ENCODE measurements at regions not wholly inside any gene's neighbourhood (a gene's known extent, or its start where the extent isn't known, plus 50 kb on each side); places are given as distances from the start of the nearest gene placed in this dataset.
A peak's percentile ranks its signal among the peaks of the same experiment; 100 is the strongest.

GRCh38 chr4:28639747-28640146 is 1779.1 kb downstream of the STIM2 start:
- no peaks in the 10 kb centered on the region for H3K4me1 ChIP-seq (ENCODE audit: control insufficient read depth in 3 of 3, insufficient read depth in 2 of 3, low read depth in 1 of 3, low read length in 2 of 3)
- no peak overlapping the region for H3K4me3 ChIP-seq (ENCODE audit: low read depth in 1 of 3, low read length in 3 of 3)
- H3K27me3 ChIP-seq (ENCODE audit: control insufficient read depth in 3 of 3, insufficient read depth in 3 of 3, low read length in 3 of 3) = no peaks in the 10 kb centered on the region
- no peak for FAIRE-seq
- no peak for DNase-seq
- no peaks in the 10 kb centered on the region for H3K9me3 ChIP-seq (ENCODE audit: control insufficient read depth in 2 of 2, insufficient read depth in 1 of 2, low read depth in 1 of 2, low read length in 1 of 2)
- no peak overlapping the region for H3K27ac ChIP-seq (ENCODE audit: low read depth in 1 of 3, low read length in 2 of 3)
- WGBS, 3 donors = 63 to 79% (median 76%) methylated on average over 2 of the region's 2 CpGs
- no peaks in the 10 kb centered on the region for H3K36me3 ChIP-seq (ENCODE audit: control insufficient read depth in 3 of 3, insufficient read depth in 2 of 3, low read depth in 1 of 3, low read length in 3 of 3)

DNA sequence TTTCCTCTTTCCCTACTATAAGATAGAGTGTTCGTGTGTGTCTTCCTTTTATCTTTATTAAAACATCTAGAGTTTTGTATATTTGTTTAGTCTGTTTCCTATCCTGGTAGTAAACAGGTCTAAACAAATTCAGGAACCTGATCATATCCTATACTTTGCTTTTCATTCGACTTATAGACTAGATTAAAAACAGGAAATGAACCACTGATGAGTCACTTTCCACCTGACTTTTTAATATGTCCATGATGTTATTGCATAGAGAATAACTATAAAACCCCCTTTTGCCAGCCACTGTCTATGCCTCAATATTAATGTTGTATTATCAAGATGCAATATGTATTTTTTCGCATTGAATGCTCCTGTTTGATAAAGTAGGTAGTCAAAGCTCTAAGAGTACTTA is 1794.0 kb downstream of the STIM2 start:
- DNase-seq = no peak

GRCh38 chr4:28665306-28665705 is 1804.7 kb downstream of the STIM2 start:
- 54 to 92% (median 66%) methylated on average over 1 of the region's 1 CpG for WGBS, 3 donors
- H3K9me3 ChIP-seq (ENCODE audit: control insufficient read depth in 2 of 2, insufficient read depth in 1 of 2, low read depth in 1 of 2, low read length in 1 of 2) = no peaks in the 10 kb centered on the region
- H3K4me1 ChIP-seq (ENCODE audit: control insufficient read depth in 3 of 3, insufficient read depth in 2 of 3, low read depth in 1 of 3, low read length in 2 of 3) = no peaks in the 10 kb centered on the region
- no peak overlapping the region for H3K27ac ChIP-seq (ENCODE audit: low read depth in 1 of 3, low read length in 2 of 3)
- DNase-seq = no peak
- no peak overlapping the region for H3K4me3 ChIP-seq (ENCODE audit: low read depth in 1 of 3, low read length in 3 of 3)
- no peak for FAIRE-seq
- H3K27me3 ChIP-seq (ENCODE audit: control insufficient read depth in 3 of 3, insufficient read depth in 3 of 3, low read length in 3 of 3) = no peaks in the 10 kb centered on the region
- H3K36me3 ChIP-seq (ENCODE audit: control insufficient read depth in 3 of 3, insufficient read depth in 2 of 3, low read depth in 1 of 3, low read length in 3 of 3) = no peaks in the 10 kb centered on the region

More for the DNA sequence above, 1794.0 kb downstream of the STIM2 start:
- 61 to 68% (median 67%) methylated on average over 3 of the region's 3 CpGs for WGBS, 3 donors
- no peak overlapping the region for H3K27ac ChIP-seq (ENCODE audit: low read depth in 1 of 3, low read length in 2 of 3)
- H3K9me3 ChIP-seq (ENCODE audit: control insufficient read depth in 2 of 2, insufficient read depth in 1 of 2, low read depth in 1 of 2, low read length in 1 of 2) = peaks cover 0 to 15% of the 10 kb centered on the region in 2 donors
- H3K27me3 ChIP-seq (ENCODE audit: control insufficient read depth in 3 of 3, insufficient read depth in 3 of 3, low read length in 3 of 3) = no peaks in the 10 kb centered on the region
- no peaks in the 10 kb centered on the region for H3K4me1 ChIP-seq (ENCODE audit: control insufficient read depth in 3 of 3, insufficient read depth in 2 of 3, low read depth in 1 of 3, low read length in 2 of 3)
- H3K36me3 ChIP-seq (ENCODE audit: control insufficient read depth in 3 of 3, insufficient read depth in 2 of 3, low read depth in 1 of 3, low read length in 3 of 3) = no peaks in the 10 kb centered on the region
- FAIRE-seq = no peak
- H3K4me3 ChIP-seq (ENCODE audit: low read depth in 1 of 3, low read length in 3 of 3) = no peak overlapping the region

DNA sequence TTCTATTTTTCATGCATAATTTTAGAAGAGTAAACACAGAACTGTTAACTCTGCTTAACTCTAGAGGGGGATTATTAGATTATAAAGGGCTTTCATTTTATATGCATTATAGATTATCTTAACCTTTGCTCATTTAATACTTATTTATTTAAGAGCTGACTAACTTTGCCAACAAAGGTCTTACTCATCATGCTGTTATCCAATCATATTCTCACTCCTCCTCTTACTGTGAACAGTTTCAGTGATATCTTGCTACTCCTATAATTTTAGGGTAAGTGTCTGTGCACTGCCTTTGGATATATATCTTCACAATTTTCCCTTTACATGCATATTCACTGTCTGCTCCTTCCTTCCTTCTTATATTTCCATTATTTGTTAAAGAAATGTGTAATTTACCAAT is 1814.9 kb downstream of the STIM2 start:
- no peak for FAIRE-seq
- Histone ChIP-seq H3K27me3 (ENCODE audit: control insufficient read depth in 3 of 3, insufficient read depth in 3 of 3, low read length in 3 of 3) (no peaks in the 10 kb centered on the region), H3K4me1 (ENCODE audit: control insufficient read depth in 3 of 3, insufficient read depth in 2 of 3, low read depth in 1 of 3, low read length in 2 of 3) (no peaks in the 10 kb centered on the region), H3K27ac (ENCODE audit: low read depth in 1 of 3, low read length in 2 of 3) (no peak overlapping the region), H3K4me3 (ENCODE audit: low read depth in 1 of 3, low read length in 3 of 3) (no peak overlapping the region), H3K9me3 (ENCODE audit: control insufficient read depth in 2 of 2, insufficient read depth in 1 of 2, low read depth in 1 of 2, low read length in 1 of 2) (no peaks in the 10 kb centered on the region), H3K36me3 (ENCODE audit: control insufficient read depth in 3 of 3, insufficient read depth in 2 of 3, low read depth in 1 of 3, low read length in 3 of 3) (no peaks in the 10 kb centered on the region)
- DNase-seq = no peak

DNA sequence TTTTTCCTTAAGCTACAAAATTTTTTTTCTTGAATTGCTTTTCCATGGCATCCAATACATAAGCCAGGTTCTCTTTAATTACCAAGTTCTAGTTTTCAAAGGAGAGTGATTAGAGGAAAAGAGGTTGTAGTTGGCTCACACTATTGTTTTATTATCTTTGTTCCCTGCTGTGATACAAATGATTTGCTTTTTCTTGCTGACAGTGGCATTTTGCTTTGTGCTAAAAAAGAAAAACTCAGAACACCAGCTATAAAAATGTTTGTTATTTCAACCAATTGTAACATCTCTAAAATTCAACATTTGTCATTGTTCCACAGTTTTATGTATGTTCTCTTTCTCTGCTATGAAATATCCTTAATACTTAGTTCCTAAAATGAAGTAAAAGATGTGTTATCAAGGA is 1817.2 kb downstream of the STIM2 start:
- Histone ChIP-seq H3K4me1 (ENCODE audit: control insufficient read depth in 3 of 3, insufficient read depth in 2 of 3, low read depth in 1 of 3, low read length in 2 of 3) (no peaks in the 10 kb centered on the region), H3K9me3 (ENCODE audit: control insufficient read depth in 2 of 2, insufficient read depth in 1 of 2, low read depth in 1 of 2, low read length in 1 of 2) (no peaks in the 10 kb centered on the region)

GRCh38 chr4:28682847-28683246 is 1822.2 kb downstream of the STIM2 start:
- Histone ChIP-seq H3K36me3 (ENCODE audit: control insufficient read depth in 3 of 3, insufficient read depth in 2 of 3, low read depth in 1 of 3, low read length in 3 of 3) (no peaks in the 10 kb centered on the region), H3K4me1 (ENCODE audit: control insufficient read depth in 3 of 3, insufficient read depth in 2 of 3, low read depth in 1 of 3, low read length in 2 of 3) (no peaks in the 10 kb centered on the region), H3K27me3 (ENCODE audit: control insufficient read depth in 3 of 3, insufficient read depth in 3 of 3, low read length in 3 of 3) (no peaks in the 10 kb centered on the region), H3K4me3 (ENCODE audit: low read depth in 1 of 3, low read length in 3 of 3) (no peak overlapping the region), H3K9me3 (ENCODE audit: control insufficient read depth in 2 of 2, insufficient read depth in 1 of 2, low read depth in 1 of 2, low read length in 1 of 2) (no peaks in the 10 kb centered on the region), H3K27ac (ENCODE audit: low read depth in 1 of 3, low read length in 2 of 3) (no peak overlapping the region)
- no peak for FAIRE-seq
- DNase-seq = no peak
- WGBS, 3 donors = 57 to 74% (median 64%) methylated on average over 1 of the region's 1 CpG

More for the DNA sequence above, 1817.2 kb downstream of the STIM2 start:
- FAIRE-seq = no peak
- DNase-seq = no peak
- H3K27me3 ChIP-seq (ENCODE audit: control insufficient read depth in 3 of 3, insufficient read depth in 3 of 3, low read length in 3 of 3) = no peaks in the 10 kb centered on the region
- no peak overlapping the region for H3K4me3 ChIP-seq (ENCODE audit: low read depth in 1 of 3, low read length in 3 of 3)
- H3K36me3 ChIP-seq (ENCODE audit: control insufficient read depth in 3 of 3, insufficient read depth in 2 of 3, low read depth in 1 of 3, low read length in 3 of 3) = no peaks in the 10 kb centered on the region
- no peak overlapping the region for H3K27ac ChIP-seq (ENCODE audit: low read depth in 1 of 3, low read length in 2 of 3)

- FAIRE-seq = no peak
- Histone ChIP-seq H3K36me3 (ENCODE audit: control insufficient read depth in 3 of 3, insufficient read depth in 2 of 3, low read depth in 1 of 3, low read length in 3 of 3) (no peaks in the 10 kb centered on the region), H3K4me1 (ENCODE audit: control insufficient read depth in 3 of 3, insufficient read depth in 2 of 3, low read depth in 1 of 3, low read length in 2 of 3) (no peaks in the 10 kb centered on the region), H3K27me3 (ENCODE audit: control insufficient read depth in 3 of 3, insufficient read depth in 3 of 3, low read length in 3 of 3) (no peaks in the 10 kb centered on the region), H3K27ac (ENCODE audit: low read depth in 1 of 3, low read length in 2 of 3) (no peak overlapping the region), H3K9me3 (ENCODE audit: control insufficient read depth in 2 of 2, insufficient read depth in 1 of 2, low read depth in 1 of 2, low read length in 1 of 2) (no peaks in the 10 kb centered on the region), H3K4me3 (ENCODE audit: low read depth in 1 of 3, low read length in 3 of 3) (no peak overlapping the region)
- peak in 1 of 2 donors; percentile 1 for DNase-seq
- WGBS, 3 donors = 40 to 69% (median 56%) methylated on average over 4 of the region's 4 CpGs
These were observed 1826.0 kb downstream of the STIM2 start for GRCh38 chr4:28686618-28687017.

DNA sequence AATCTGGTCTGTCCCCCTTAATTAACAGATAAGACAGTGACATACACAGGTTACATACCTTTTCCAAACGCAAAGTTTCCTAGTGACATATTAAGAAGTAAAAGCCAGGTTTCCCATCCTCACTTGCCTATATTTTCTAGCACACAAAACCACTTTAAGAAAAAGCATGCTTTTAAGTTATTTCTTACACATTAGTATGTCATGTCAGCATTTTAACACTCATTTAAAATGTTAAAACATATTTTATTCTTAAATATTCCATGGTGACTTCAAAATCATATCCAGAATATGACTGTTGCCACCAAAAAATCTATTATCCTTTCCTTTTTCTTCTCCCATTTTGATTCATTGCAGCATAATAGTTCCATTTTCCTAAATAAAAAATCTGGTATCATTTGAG is 1830.2 kb downstream of the STIM2 start:
- DNase-seq (no peak), FAIRE-seq (no peak)
- H3K36me3 ChIP-seq (ENCODE audit: control insufficient read depth in 3 of 3, insufficient read depth in 2 of 3, low read depth in 1 of 3, low read length in 3 of 3) = no peaks in the 10 kb centered on the region
- H3K27ac ChIP-seq (ENCODE audit: low read depth in 1 of 3, low read length in 2 of 3) = no peak overlapping the region
- H3K4me1 ChIP-seq (ENCODE audit: control insufficient read depth in 3 of 3, insufficient read depth in 2 of 3, low read depth in 1 of 3, low read length in 2 of 3) = no peaks in the 10 kb centered on the region
- 44 to 68% (median 63%) methylated on average over 1 of the region's 1 CpG for WGBS, 3 donors
- H3K27me3 ChIP-seq (ENCODE audit: control insufficient read depth in 3 of 3, insufficient read depth in 3 of 3, low read length in 3 of 3) = no peaks in the 10 kb centered on the region
- H3K9me3 ChIP-seq (ENCODE audit: control insufficient read depth in 2 of 2, insufficient read depth in 1 of 2, low read depth in 1 of 2, low read length in 1 of 2) = no peaks in the 10 kb centered on the region
- no peak overlapping the region for H3K4me3 ChIP-seq (ENCODE audit: low read depth in 1 of 3, low read length in 3 of 3)

DNA sequence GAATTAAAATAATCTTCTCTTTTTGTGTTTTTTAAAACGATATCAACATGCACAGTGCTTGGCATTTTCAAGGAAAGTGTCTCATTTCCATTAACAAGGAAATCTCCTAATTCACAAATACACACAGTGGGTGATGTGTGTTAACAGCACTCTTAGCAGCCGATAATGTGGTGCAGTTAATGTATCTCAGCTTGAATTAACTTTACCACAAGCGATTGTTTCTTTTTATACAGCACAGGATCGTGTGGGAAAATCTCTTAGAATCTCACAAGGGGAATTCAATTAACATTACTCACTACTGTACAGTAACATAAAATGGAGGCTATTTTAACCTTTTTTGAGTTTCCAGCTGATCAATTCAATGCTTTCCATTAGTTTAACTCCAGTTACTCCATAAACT is 1841.9 kb downstream of the STIM2 start:
- no peak overlapping the region for H3K4me3 ChIP-seq (ENCODE audit: low read depth in 1 of 3, low read length in 3 of 3)
- H3K9me3 ChIP-seq (ENCODE audit: control insufficient read depth in 2 of 2, insufficient read depth in 1 of 2, low read depth in 1 of 2, low read length in 1 of 2) = peaks cover 0 to 3% of the 10 kb centered on the region in 2 donors
- FAIRE-seq = no peak
- H3K36me3 ChIP-seq (ENCODE audit: control insufficient read depth in 3 of 3, insufficient read depth in 2 of 3, low read depth in 1 of 3, low read length in 3 of 3) = no peaks in the 10 kb centered on the region
- 65 to 69% (median 69%) methylated on average over 4 of the region's 4 CpGs for WGBS, 3 donors
- no peak overlapping the region for H3K27ac ChIP-seq (ENCODE audit: low read depth in 1 of 3, low read length in 2 of 3)
- no peak for DNase-seq
- H3K27me3 ChIP-seq (ENCODE audit: control insufficient read depth in 3 of 3, insufficient read depth in 3 of 3, low read length in 3 of 3) = no peaks in the 10 kb centered on the region
- H3K4me1 ChIP-seq (ENCODE audit: control insufficient read depth in 3 of 3, insufficient read depth in 2 of 3, low read depth in 1 of 3, low read length in 2 of 3) = no peaks in the 10 kb centered on the region
